HG03439 (cell line): ENCODE measurements at regions not wholly inside any gene's neighbourhood (a gene's known extent, or its start where the extent isn't known, plus 50 kb on each side); places are given as distances from the start of the nearest gene placed in this dataset.

Source experiments
- ATAC-seq: cut with Tn5 transposase; IDR thresholded peaks from one replicate; pipeline ENCODE4 v1.9.1; 2021; ENCODE audit warnings: mild to moderate bottlenecking, moderate library complexity; ENCODE audit not compliant: unreplicated experiment

GRCh38 chr3:98969295-98969694 lies 67.8 kb upstream of the DCBLD2 start:
- no peak for ATAC-seq

- no peak for ATAC-seq
These were observed 67.3 kb upstream of the DCBLD2 start for GRCh38 chr3:98968824-98969223.

GRCh38 chr3:98968347-98968746 lies 66.9 kb upstream of the DCBLD2 start:
- no peak for ATAC-seq

GRCh38 chr3:98967758-98968157 lies 66.3 kb upstream of the DCBLD2 start:
- ATAC-seq = no peak

- ATAC-seq = no peak
These were observed 65.5 kb upstream of the DCBLD2 start for GRCh38 chr3:98966862-98967546.

GRCh38 chr3:98966434-98966833 lies 64.9 kb upstream of the DCBLD2 start:
- ATAC-seq = no peak

- no peak for ATAC-seq
These were observed 63.3 kb upstream of the DCBLD2 start for GRCh38 chr3:98964784-98965183.

- no peak for ATAC-seq
These were observed 62.1 kb upstream of the DCBLD2 start for GRCh38 chr3:98963546-98963945.

- ATAC-seq = no peak
These were observed 61.5 kb upstream of the DCBLD2 start for GRCh38 chr3:98962951-98963350.

GRCh38 chr3:98962189-98962930 lies 60.9 kb upstream of the DCBLD2 start:
- no peak for ATAC-seq

GRCh38 chr3:98961161-98962155 lies 60.0 kb upstream of the DCBLD2 start:
- ATAC-seq = no peak

GRCh38 chr3:98957681-98958080 lies 56.2 kb upstream of the DCBLD2 start:
- no peak for ATAC-seq

- ATAC-seq = no peak
These were observed 54.5 kb upstream of the DCBLD2 start for GRCh38 chr3:98956008-98956407.

GRCh38 chr3:98954791-98955604 lies 53.5 kb upstream of the DCBLD2 start:
- no peak for ATAC-seq

GRCh38 chr3:98954242-98954641 lies 52.7 kb upstream of the DCBLD2 start:
- ATAC-seq = no peak

GRCh38 chr3:98952404-98952803 lies 50.9 kb upstream of the DCBLD2 start:
- ATAC-seq = no peak
